RPMI7951 (cell line): ENCODE measurements at regions not wholly inside any gene's neighbourhood (a gene's known extent, or its start where the extent isn't known, plus 50 kb on each side); places are given as distances from the start of the nearest gene placed in this dataset.
"Not testable (repeated sequence)": the region's sequence is repeated elsewhere in the genome, so short reads cannot be mapped to it uniquely, and the experiment has no call there.

Source experiments
- DNase-seq: peaks from one replicate; pipeline ENCODE4 v3.0.0-alpha.2; 2012; ENCODE audit warnings: low read depth

GRCh38 chr4:99763635-99764101, 53.0 kb upstream of the DAPP1 start:
- peak; percentile 92 for DNase-seq

- no peak for DNase-seq
Measured at GRCh38 chr4:99762728-99763127, 53.9 kb upstream of the DAPP1 start.

GRCh38 chr4:99759988-99760387, 56.6 kb upstream of the DAPP1 start:
- no peak for DNase-seq

GRCh38 chr4:99759346-99759984, 57.2 kb upstream of the DAPP1 start:
- DNase-seq: no peak

- DNase-seq: no peak
Measured at GRCh38 chr4:99755223-99755944, 61.2 kb upstream of the DAPP1 start.

- no peak for DNase-seq
Measured at GRCh38 chr4:99754756-99755155, 61.9 kb upstream of the DAPP1 start.

- no peak for DNase-seq
Measured at GRCh38 chr4:99753931-99754330, 62.7 kb upstream of the DAPP1 start.

GRCh38 chr4:99749445-99750391, 66.9 kb upstream of the DAPP1 start:
- no peak for DNase-seq

- DNase-seq: no peak
Measured at GRCh38 chr4:99746443-99746842, 70.2 kb upstream of the DAPP1 start.

- DNase-seq: no peak
Measured at GRCh38 chr4:99736846-99737245, 79.2 kb upstream of the C4orf54 start.

GRCh38 chr4:99735822-99736221, 78.2 kb upstream of the C4orf54 start:
- no peak for DNase-seq

- DNase-seq: no peak
Measured at GRCh38 chr4:99734583-99735322, 77.1 kb upstream of the C4orf54 start.

GRCh38 chr4:99733455-99733854, 75.8 kb upstream of the C4orf54 start:
- DNase-seq: not testable (repeated sequence)

- DNase-seq: no peak
Measured at GRCh38 chr4:99729186-99729585, 71.6 kb upstream of the C4orf54 start.

GRCh38 chr4:99724067-99724466, 66.4 kb upstream of the C4orf54 start:
- peak; percentile 11 for DNase-seq

GRCh38 chr4:99723612-99724011, 66.0 kb upstream of the C4orf54 start:
- peak; percentile 86 for DNase-seq

- DNase-seq: no peak
Measured at GRCh38 chr4:99722725-99723124, 65.1 kb upstream of the C4orf54 start.

- no peak for DNase-seq
Measured at GRCh38 chr4:99722006-99722405, 64.4 kb upstream of the C4orf54 start.

- no peak for DNase-seq
Measured at GRCh38 chr4:99720206-99720605, 62.6 kb upstream of the C4orf54 start.

GRCh38 chr4:99716996-99717395, 59.4 kb upstream of the C4orf54 start:
- no peak for DNase-seq

GRCh38 chr4:99715286-99715685, 57.7 kb upstream of the C4orf54 start:
- no peak for DNase-seq

GRCh38 chr4:99714179-99714578, 56.6 kb upstream of the C4orf54 start:
- DNase-seq: no peak
